ENCODE measurements at regions not wholly inside any gene's neighbourhood (a gene's known extent, or its start where the extent isn't known, plus 50 kb on each side); places are given as distances from the start of the nearest gene placed in this dataset.

GRCh38 chr3:34619990-34620389 lies 821.6 kb downstream of the PDCD6IP start:
- H4K20me1 ChIP-seq (ENCODE audit: insufficient read depth): no peaks in the 10 kb centered on the region
- no peak overlapping the region for H3K4me3 ChIP-seq (ENCODE audit: low read length)
- H3K27ac ChIP-seq (ENCODE audit: low read length): no peak overlapping the region
- H3K9me3 ChIP-seq (ENCODE audit: low read length): peaks cover 6% of the 10 kb centered on the region
- H3K79me2 ChIP-seq (replicated peaks; ENCODE audit: insufficient read depth, low read length): no peaks in the 10 kb centered on the region
- no peak overlapping the region for H3K9ac ChIP-seq (ENCODE audit: low read length)
- H3K9me2 ChIP-seq (ENCODE audit: insufficient read depth, low read length): no peaks in the 10 kb centered on the region
- no peaks in the 10 kb centered on the region for H3K27me3 ChIP-seq (ENCODE audit: insufficient read depth, low read depth, low read length)
- no peaks in the 10 kb centered on the region for H3K36me3 ChIP-seq (ENCODE audit: insufficient read depth, low read length)
- H2AFZ ChIP-seq (ENCODE audit: low read depth, low read length): no peak overlapping the region
- no peaks in the 10 kb centered on the region for H3F3A ChIP-seq (ENCODE audit: insufficient read depth, low read length, poor library complexity, severe bottlenecking)
- no peak overlapping the region for H3K4me2 ChIP-seq (ENCODE audit: low read length)
- TF ChIP-seq EP300 (conservative IDR thresholded peaks at IDR 0.05; ENCODE audit: poor library complexity, severe bottlenecking) (no peak), SMC3 (conservative IDR thresholded peaks at IDR 0.05; ENCODE audit: poor library complexity) (no peak)

GRCh38 chr3:34626699-34627098 lies 828.3 kb downstream of the PDCD6IP start:
- no peaks in the 10 kb centered on the region for H3F3A ChIP-seq (ENCODE audit: insufficient read depth, low read length, poor library complexity, severe bottlenecking)
- H3K4me2 ChIP-seq (ENCODE audit: low read length): no peak overlapping the region
- H3K9me2 ChIP-seq (ENCODE audit: insufficient read depth, low read length): no peaks in the 10 kb centered on the region
- no peak overlapping the region for H3K27ac ChIP-seq (ENCODE audit: low read length)
- no peak overlapping the region for H3K4me3 ChIP-seq (ENCODE audit: low read length)
- H2AFZ ChIP-seq (ENCODE audit: low read depth, low read length): no peak overlapping the region
- H3K9me3 ChIP-seq (ENCODE audit: low read length): no peaks in the 10 kb centered on the region
- no peaks in the 10 kb centered on the region for H3K27me3 ChIP-seq (ENCODE audit: insufficient read depth, low read depth, low read length)
- no peaks in the 10 kb centered on the region for H3K79me2 ChIP-seq (replicated peaks; ENCODE audit: insufficient read depth, low read length)
- TF ChIP-seq TAF1 (IDR thresholded peaks at IDR 0.05; ENCODE audit: low read depth): no peak
- no peak for TF ChIP-seq RAD21 (conservative IDR thresholded peaks at IDR 0.05)
- TF ChIP-seq EP300 (conservative IDR thresholded peaks at IDR 0.05; ENCODE audit: poor library complexity, severe bottlenecking): no peak
- TF ChIP-seq SMC3 (conservative IDR thresholded peaks at IDR 0.05; ENCODE audit: poor library complexity): no peak
- no peak for TF ChIP-seq REST (IDR thresholded peaks at IDR 0.05; ENCODE audit: borderline replicate concordance)
- TF ChIP-seq MXI1 (conservative IDR thresholded peaks at IDR 0.05; ENCODE audit: poor library complexity, severe bottlenecking): no peak
- TF ChIP-seq CTCF (IDR thresholded peaks at IDR 0.05; ENCODE audit: poor library complexity, severe bottlenecking): no peak
- TF ChIP-seq POLR2AphosphoS5 (IDR thresholded peaks at IDR 0.05): no peak
- no peak for TF ChIP-seq EZH2 (IDR thresholded peaks at IDR 0.05; ENCODE audit: borderline replicate concordance, insufficient read depth, low read length, poor library complexity, severe bottlenecking)
- no peak overlapping the region for H3K9ac ChIP-seq (ENCODE audit: low read length)
- no peaks in the 10 kb centered on the region for H3K36me3 ChIP-seq (ENCODE audit: insufficient read depth, low read length)
- no peaks in the 10 kb centered on the region for H4K20me1 ChIP-seq (ENCODE audit: insufficient read depth)

- no peak overlapping the region for H3K4me2 ChIP-seq (ENCODE audit: low read length)
- H3K79me2 ChIP-seq (replicated peaks; ENCODE audit: insufficient read depth, low read length): no peaks in the 10 kb centered on the region
- H4K20me1 ChIP-seq (ENCODE audit: insufficient read depth): no peaks in the 10 kb centered on the region
- no peaks in the 10 kb centered on the region for H3K36me3 ChIP-seq (ENCODE audit: insufficient read depth, low read length)
- no peaks in the 10 kb centered on the region for H3K9me2 ChIP-seq (ENCODE audit: insufficient read depth, low read length)
- TF ChIP-seq POLR2AphosphoS5 (IDR thresholded peaks at IDR 0.05) (no peak), EP300 (conservative IDR thresholded peaks at IDR 0.05; ENCODE audit: poor library complexity, severe bottlenecking) (no peak), TAF1 (IDR thresholded peaks at IDR 0.05; ENCODE audit: low read depth) (no peak), SMC3 (conservative IDR thresholded peaks at IDR 0.05; ENCODE audit: poor library complexity) (no peak), REST (IDR thresholded peaks at IDR 0.05; ENCODE audit: borderline replicate concordance) (no peak), CTCF (IDR thresholded peaks at IDR 0.05; ENCODE audit: poor library complexity, severe bottlenecking) (no peak), EZH2 (IDR thresholded peaks at IDR 0.05; ENCODE audit: borderline replicate concordance, insufficient read depth, low read length, poor library complexity, severe bottlenecking) (no peak), MXI1 (conservative IDR thresholded peaks at IDR 0.05; ENCODE audit: poor library complexity, severe bottlenecking) (no peak), RAD21 (conservative IDR thresholded peaks at IDR 0.05) (no peak)
- H3K4me3 ChIP-seq (ENCODE audit: low read length): no peak overlapping the region
- no peak overlapping the region for H3K27ac ChIP-seq (ENCODE audit: low read length)
- H3F3A ChIP-seq (ENCODE audit: insufficient read depth, low read length, poor library complexity, severe bottlenecking): no peaks in the 10 kb centered on the region
- no peaks in the 10 kb centered on the region for H3K9me3 ChIP-seq (ENCODE audit: low read length)
- H3K9ac ChIP-seq (ENCODE audit: low read length): no peak overlapping the region
- no peaks in the 10 kb centered on the region for H3K27me3 ChIP-seq (ENCODE audit: insufficient read depth, low read depth, low read length)
- H2AFZ ChIP-seq (ENCODE audit: low read depth, low read length): no peak overlapping the region
Measured at GRCh38 chr3:34634939-34635338, 836.5 kb downstream of the PDCD6IP start.

Data from neural cell (in vitro differentiated cells).